M059J (cell line): ENCODE measurements at regions not wholly inside any gene's neighbourhood (a gene's known extent, or its start where the extent isn't known, plus 50 kb on each side); places are given as distances from the start of the nearest gene placed in this dataset.

Source experiments
- DNase-seq: peaks from one replicate; pipeline ENCODE4 v3.0.0-alpha.2; 2012; ENCODE audit warnings: low read depth

GRCh38 chr21:38957575-38958322 lies 152.0 kb downstream of the ETS2 start:
- DNase-seq: no peak

- peak; percentile 68 for DNase-seq
These were observed 151.3 kb downstream of the ETS2 start for GRCh38 chr21:38956856-38957571.

- DNase-seq: no peak
These were observed 150.8 kb downstream of the ETS2 start for GRCh38 chr21:38956521-38956855.

GRCh38 chr21:38956007-38956406 lies 150.3 kb downstream of the ETS2 start:
- no peak for DNase-seq

- DNase-seq: peak; percentile 84
These were observed 149.8 kb downstream of the ETS2 start for GRCh38 chr21:38955495-38955894.

GRCh38 chr21:38954588-38955004 lies 148.9 kb downstream of the ETS2 start:
- no peak for DNase-seq

GRCh38 chr21:38953516-38953915 lies 147.8 kb downstream of the ETS2 start:
- DNase-seq: no peak

- DNase-seq: no peak
These were observed 147.2 kb downstream of the ETS2 start for GRCh38 chr21:38952890-38953289.

GRCh38 chr21:38951095-38951730 lies 145.5 kb downstream of the ETS2 start:
- DNase-seq: no peak

GRCh38 chr21:38950435-38951094 lies 144.8 kb downstream of the ETS2 start:
- peak; percentile 55 for DNase-seq

GRCh38 chr21:38949070-38949380 lies 143.3 kb downstream of the ETS2 start:
- no peak for DNase-seq

- DNase-seq: no peak
These were observed 142.8 kb downstream of the ETS2 start for GRCh38 chr21:38948377-38949069.

GRCh38 chr21:38945545-38946245 lies 140.0 kb downstream of the ETS2 start:
- peak; percentile 56 for DNase-seq

- DNase-seq: no peak
These were observed 139.2 kb downstream of the ETS2 start for GRCh38 chr21:38944903-38945302.

GRCh38 chr21:38944402-38944801 lies 138.7 kb downstream of the ETS2 start:
- no peak for DNase-seq

- DNase-seq: no peak
These were observed 137.1 kb downstream of the ETS2 start for GRCh38 chr21:38942748-38943211.

GRCh38 chr21:38938769-38939168 lies 133.0 kb downstream of the ETS2 start:
- no peak for DNase-seq

GRCh38 chr21:38938343-38938742 lies 132.6 kb downstream of the ETS2 start:
- peak; percentile 86 for DNase-seq

- no peak for DNase-seq
These were observed 132.1 kb downstream of the ETS2 start for GRCh38 chr21:38937844-38938243.

- no peak for DNase-seq
These were observed 131.6 kb downstream of the ETS2 start for GRCh38 chr21:38937286-38937790.

GRCh38 chr21:38936240-38936639 lies 130.5 kb downstream of the ETS2 start:
- DNase-seq: no peak
